GM12878 (cell line): ENCODE measurements at regions not wholly inside any gene's neighbourhood (a gene's known extent, or its start where the extent isn't known, plus 50 kb on each side); places are given as distances from the start of the nearest gene placed in this dataset.

ENCODE experiments used
- ATAC-seq: fragments of 200-7000 bp; cut with Tn5 transposase; 3 replicates; pipeline ENCODE4 v1.9.1; 2020; ENCODE audit warnings: mild to moderate bottlenecking, moderate library complexity
- BruUV-seq: library from RNA; stranded (reverse); fragments of 400-500 nt; replicated peaks from 2 replicates; lab custom pipeline; 2021; lab: Mats Ljungman, UMichigan
- CTCF ChIA-PET: fragments of 300-600 bp; sonication (Branson Sonifier 250); formaldehyde crosslinking; extraction: SDS; loops from one replicate; lab custom pipeline; 2021; ENCODE audit warnings: inconsistent platforms; lab: Yijun Ruan, JAX
- POLR2A ChIA-PET: fragments of 350-600 bp; formaldehyde crosslinking; extraction: SDS; loops from one replicate; lab custom pipeline; 2021; ENCODE audit warnings: inconsistent platforms; lab: Charles Lee
- RAD21 ChIA-PET: fragments of 300-600 bp; sonication (Branson Sonifier 250); formaldehyde crosslinking; loops from one replicate; lab custom pipeline; 2023; ENCODE audit warnings: antibody characterized with exemption; ENCODE audit not compliant: unreplicated experiment; lab: Charles Lee
- SMC1A ChIA-PET: fragments of 300-600 bp; sonication (Branson Sonifier 250); formaldehyde crosslinking; loops from one replicate; lab custom pipeline; 2023; ENCODE audit not compliant: unreplicated experiment, uncharacterized antibody; lab: Charles Lee
- DNase-seq: peaks from one replicate; pipeline ENCODE4 v3.0.0-alpha.2; 2011; ENCODE audit warnings: low read depth, low spot score
- FAIRE-seq: peaks from 3 replicates; lab custom pipeline; 2011; peaks lifted over from hg19 to GRCh38; lab: Jason Lieb, UNC
- H2AFZ ChIP-seq: 2 replicates; pipeline ENCODE4 v1.6.0; 2011; ENCODE audit warnings: low read depth, low read length, control low read depth; ENCODE audit not compliant: control insufficient read depth
- H3K27ac ChIP-seq: 2 replicates; pipeline ENCODE4 v1.5.1; 2011; ENCODE audit warnings: control low read depth; ENCODE audit not compliant: control insufficient read depth, insufficient read depth
- H3K27me3 ChIP-seq, 2 experiments: replicated peaks in 1 of 2; 2 replicates each; pipeline versions ENCODE4 v1.6.0 to v1.6.1; 2011; ENCODE audit warnings: low read length in 1 of 2; ENCODE audit not compliant: control insufficient read depth in 2 of 2, insufficient read depth in 2 of 2
- H3K36me3 ChIP-seq, 2 experiments: 2 replicates each; pipeline ENCODE4 v1.5.1; 2011; ENCODE audit warnings: low read length in 1 of 2; ENCODE audit not compliant: control insufficient read depth in 2 of 2, insufficient read depth in 2 of 2
- H3K4me1 ChIP-seq: 2 replicates; pipeline ENCODE4 v1.6.1; 2011; ENCODE audit warnings: mild to moderate bottlenecking, low read length, moderate library complexity, mixed read lengths; ENCODE audit not compliant: control insufficient read depth, insufficient read depth
- H3K4me2 ChIP-seq: 2 replicates; pipeline ENCODE4 v1.6.0; 2011; ENCODE audit warnings: control low read depth; ENCODE audit not compliant: control insufficient read depth, insufficient read depth
- H3K4me3 ChIP-seq: fragments of 200-600 bp; sonication (generic); 2 replicates; pipeline ENCODE4 v1.5.1; 2016
- H3K79me2 ChIP-seq: 2 replicates; pipeline ENCODE4 v1.6.0; 2011; ENCODE audit warnings: low read length; ENCODE audit not compliant: control insufficient read depth, insufficient read depth
- H3K9ac ChIP-seq: 2 replicates; pipeline ENCODE4 v1.8.0; 2011; ENCODE audit warnings: low read length, control low read depth, mixed read lengths; ENCODE audit not compliant: control insufficient read depth, insufficient read depth
- H3K9me3 ChIP-seq: replicated peaks from 3 replicates; pipeline ENCODE4 v1.5.1; 2011; ENCODE audit warnings: mild to moderate bottlenecking, low read length; ENCODE audit not compliant: control insufficient read depth, insufficient read depth
- H4K20me1 ChIP-seq: 2 replicates; pipeline ENCODE4 v1.6.0; 2011; ENCODE audit not compliant: control insufficient read depth, insufficient read depth
- ATF2 ChIP-seq: IDR thresholded peaks from 2 replicates; pipeline ENCODE4 v1.6.1; 2012; ENCODE audit warnings: low read length, inconsistent platforms
- BCL11A ChIP-seq: IDR thresholded peaks from 2 replicates; pipeline ENCODE4 v1.6.1; 2011; ENCODE audit warnings: low read depth, low read length
- CBFB ChIP-seq: IDR thresholded peaks from 2 replicates; pipeline ENCODE4 v1.6.1; 2016; ENCODE audit warnings: antibody characterized with exemption, low read depth
- ELK1 ChIP-seq: IDR thresholded peaks from 2 replicates; pipeline ENCODE4 v1.6.1; 2012; ENCODE audit warnings: low read depth, low read length, improper control_type of control experiment
- FOXK2 ChIP-seq: fragments of 450-650 bp; IDR thresholded peaks from 2 replicates; pipeline ENCODE4 v1.6.1; 2017; ENCODE audit warnings: mild to moderate bottlenecking, moderate library complexity
- HDAC6 ChIP-seq: fragments of 200-600 bp; sonication (generic); IDR thresholded peaks from one replicate; pipeline ENCODE4 v1.8.0; 2017; ENCODE audit warnings: antibody characterized with exemption; ENCODE audit not compliant: unreplicated experiment
- HDGF ChIP-seq: fragments of 450-650 bp; IDR thresholded peaks from 2 replicates; pipeline ENCODE4 v1.6.1; 2016; ENCODE audit warnings: antibody characterized with exemption
- JUNB ChIP-seq: IDR thresholded peaks from 2 replicates; pipeline ENCODE4 v1.6.1; 2016; ENCODE audit warnings: antibody characterized with exemption, mild to moderate bottlenecking
- KAT2A ChIP-seq: conservative IDR thresholded peaks from 2 replicates; pipeline ENCODE4 v1.6.1; 2011; ENCODE audit warnings: low read depth, low read length; ENCODE audit not compliant: control insufficient read depth
- MEF2A ChIP-seq: IDR thresholded peaks from 2 replicates; pipeline ENCODE4 v1.6.1; 2011; ENCODE audit warnings: low read depth, mild to moderate bottlenecking, low read length, moderate library complexity; ENCODE audit not compliant: insufficient read depth
- PML ChIP-seq: IDR thresholded peaks from 2 replicates; pipeline ENCODE4 v1.6.1; 2012; ENCODE audit warnings: low read length, inconsistent platforms
- POLR2A ChIP-seq: IDR thresholded peaks from 2 replicates; pipeline ENCODE4 v1.6.1; 2011; ENCODE audit warnings: low read depth, mild to moderate bottlenecking, low read length
- PRDM15 ChIP-seq: fragments of 450-650 bp; formaldehyde crosslinking; IDR thresholded peaks from 2 replicates; pipeline ENCODE4 v1.4.0; 2020; ENCODE audit warnings: mild to moderate bottlenecking, moderate library complexity
- SPI1 ChIP-seq: IDR thresholded peaks from 2 replicates; pipeline ENCODE4 v1.6.1; 2011; ENCODE audit warnings: low read depth, mild to moderate bottlenecking, low read length, moderate library complexity, borderline replicate concordance; ENCODE audit not compliant: insufficient read depth
- ZNF274 ChIP-seq: IDR thresholded peaks from one replicate; pipeline ENCODE4 v1.8.0; 2011; ENCODE audit not compliant: insufficient read length, insufficient read depth
- ZSCAN29 ChIP-seq: fragments of 450-650 bp; IDR thresholded peaks from 2 replicates; pipeline ENCODE4 v1.6.1; 2017; ENCODE audit warnings: mild to moderate bottlenecking, moderate library complexity
- ZZZ3 ChIP-seq: IDR thresholded peaks from 2 replicates; pipeline ENCODE4 v1.6.1; 2011; ENCODE audit warnings: low read depth; ENCODE audit not compliant: control insufficient read depth, insufficient read length
- WGBS: methylation state at CpG from one replicate; pipeline ENCODE4 v1.1.6; 2016; ENCODE audit warnings: low lambda C conversion rate; ENCODE audit not compliant: insufficient replicate concordance, insufficient coverage; ENCODE audit errors: missing lambda C conversion rate; 5-methylcytosine and 5-hydroxymethylcytosine counted together
- in situ Hi-C: fragments of 300-500 bp; cut with MboI; formaldehyde crosslinking; loops from 9 replicates; pipeline ENCODE4 v1.14.3; 2018; ENCODE audit warnings: mixed read lengths
- intact Hi-C: fragments of 100-400 bp; cut with micrococcal nuclease; formaldehyde crosslinking; loops from one replicate; pipeline ENCODE4 v1.14.2; 2022; ENCODE audit not compliant: unreplicated experiment

GRCh38 chr2:122595065-122595464 is 839.6 kb downstream of the TSN start (continued):
- TF ChIP-seq ATF2 (no peak), MEF2A (no peak), POLR2A (no peak), ZNF274 (no peak), HDAC6 (no peak), ZZZ3 (no peak), FOXK2 (no peak), SPI1 (no peak), ZSCAN29 (no peak), JUNB (no peak)

GRCh38 chr2:122596598-122596997 is 841.1 kb downstream of the TSN start:
- DNase-seq: no peak
- no peaks in the 10 kb centered on the region for H3K36me3 ChIP-seq
- no peak overlapping the region for H2AFZ ChIP-seq
- TF ChIP-seq CBFB (no peak), BCL11A (no peak), HDGF (no peak), PML (no peak), PRDM15 (CRISPR knock-in tag) (no peak), ELK1 (no peak), KAT2A (no peak)
- TF ChIP-seq, all 136 proteins: peak for 0
- Histone ChIP-seq H3K9me3 (no peaks in the 10 kb centered on the region), H3K79me2 (no peaks in the 10 kb centered on the region), H3K27ac (no peak overlapping the region), H3K4me2 (no peak overlapping the region), H3K4me1 (no peaks in the 10 kb centered on the region), H3K9ac (no peak overlapping the region), H3K4me3 (no peak overlapping the region), H3K27me3 (no peaks in the 10 kb centered on the region), H4K20me1 (no peaks in the 10 kb centered on the region)
- FAIRE-seq (no peak), ATAC-seq (no peak)
- BruUV-seq: no TSS peak
- ChIA-PET RAD21 (interaction anchor here (0.9 to 1.5 kb wide), 4 partner anchors 13 to 108 kb away, joined by 3 to 5 read pairs (median 3); no protein-coding TSS in a partner anchor), CTCF (interaction anchor here (1.2 to 1.6 kb wide), 2 partner anchors 12 to 30 kb away, joined by 3 read pairs; no protein-coding TSS in a partner anchor), POLR2A (no interaction called here), SMC1A (interaction anchor here (0.6 to 2.7 kb wide), 11 partner anchors 8 to 143 kb away, joined by 3 to 14 read pairs (median 4); no protein-coding TSS in a partner anchor)
- 65% methylated on average over 3 of the region's 3 CpGs for WGBS
- intact Hi-C loops (no loop called here), in situ Hi-C loops (no loop called here)
